ENCODE measurements at regions not wholly inside any gene's neighbourhood (a gene's known extent, or its start where the extent isn't known, plus 50 kb on each side); places are given as distances from the start of the nearest gene placed in this dataset.

DNA sequence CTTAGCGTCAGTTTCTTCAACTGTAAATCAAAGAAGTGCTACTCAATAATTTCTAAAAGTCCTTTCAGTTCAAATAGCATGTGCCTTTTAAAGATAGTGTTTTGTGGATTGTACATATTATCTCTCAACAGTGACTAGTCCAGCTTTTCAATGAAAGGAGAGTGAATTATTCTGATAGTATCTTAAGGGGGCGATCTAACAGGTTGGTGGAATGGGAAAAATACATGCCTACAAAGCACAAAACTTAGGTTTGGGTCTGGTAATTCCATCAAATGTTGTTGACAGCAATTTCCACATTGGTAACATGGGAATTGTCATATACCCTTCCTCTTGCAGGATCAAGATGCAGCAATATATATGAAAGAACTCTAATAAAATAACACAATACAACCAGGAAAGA, 50.1 kb upstream of the HDGFL1 start:
- Histone ChIP-seq H3K4me1 (no peaks in the 10 kb centered on the region), H3K36me3 (no peaks in the 10 kb centered on the region), H3K9me3 (no peaks in the 10 kb centered on the region), H3K27ac (no peak overlapping the region), H3K4me3 (no peak overlapping the region), H3K27me3 (no peaks in the 10 kb centered on the region)
- no peak for ATAC-seq
- intact Hi-C loops (cut with DNase I): no loop called here
- no peak for DNase-seq
- 97% methylated on average over 2 of the region's 2 CpGs for WGBS, 4 donors
- TF ChIP-seq, protein P1, sequence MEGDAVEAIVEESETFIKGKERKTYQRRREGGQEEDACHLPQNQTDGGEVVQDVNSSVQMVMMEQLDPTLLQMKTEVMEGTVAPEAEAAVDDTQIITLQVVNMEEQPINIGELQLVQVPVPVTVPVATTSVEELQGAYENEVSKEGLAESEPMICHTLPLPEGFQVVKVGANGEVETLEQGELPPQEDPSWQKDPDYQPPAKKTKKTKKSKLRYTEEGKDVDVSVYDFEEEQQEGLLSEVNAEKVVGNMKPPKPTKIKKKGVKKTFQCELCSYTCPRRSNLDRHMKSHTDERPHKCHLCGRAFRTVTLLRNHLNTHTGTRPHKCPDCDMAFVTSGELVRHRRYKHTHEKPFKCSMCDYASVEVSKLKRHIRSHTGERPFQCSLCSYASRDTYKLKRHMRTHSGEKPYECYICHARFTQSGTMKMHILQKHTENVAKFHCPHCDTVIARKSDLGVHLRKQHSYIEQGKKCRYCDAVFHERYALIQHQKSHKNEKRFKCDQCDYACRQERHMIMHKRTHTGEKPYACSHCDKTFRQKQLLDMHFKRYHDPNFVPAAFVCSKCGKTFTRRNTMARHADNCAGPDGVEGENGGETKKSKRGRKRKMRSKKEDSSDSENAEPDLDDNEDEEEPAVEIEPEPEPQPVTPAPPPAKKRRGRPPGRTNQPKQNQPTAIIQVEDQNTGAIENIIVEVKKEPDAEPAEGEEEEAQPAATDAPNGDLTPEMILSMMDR (IDR thresholded peaks at IDR 0.05): no peak
- no peak for TF ChIP-seq POLR2A (IDR thresholded peaks at IDR 0.05)
